VCaP (cell line): ENCODE measurements at regions not wholly inside any gene's neighbourhood (a gene's known extent, or its start where the extent isn't known, plus 50 kb on each side); places are given as distances from the start of the nearest gene placed in this dataset.

Experiments
- H3K27ac ChIP-seq: fragments of 450-650 bp; 2 replicates; pipeline ENCODE4 v1.5.1; 2017
- TF ChIP-seq, protein P1 (sequence below): fragments of 450-650 bp; conservative IDR thresholded peaks from 2 replicates; pipeline ENCODE4 v1.5.1; 2017; ENCODE audit warnings: mild to moderate bottlenecking, moderate library complexity

DNA sequence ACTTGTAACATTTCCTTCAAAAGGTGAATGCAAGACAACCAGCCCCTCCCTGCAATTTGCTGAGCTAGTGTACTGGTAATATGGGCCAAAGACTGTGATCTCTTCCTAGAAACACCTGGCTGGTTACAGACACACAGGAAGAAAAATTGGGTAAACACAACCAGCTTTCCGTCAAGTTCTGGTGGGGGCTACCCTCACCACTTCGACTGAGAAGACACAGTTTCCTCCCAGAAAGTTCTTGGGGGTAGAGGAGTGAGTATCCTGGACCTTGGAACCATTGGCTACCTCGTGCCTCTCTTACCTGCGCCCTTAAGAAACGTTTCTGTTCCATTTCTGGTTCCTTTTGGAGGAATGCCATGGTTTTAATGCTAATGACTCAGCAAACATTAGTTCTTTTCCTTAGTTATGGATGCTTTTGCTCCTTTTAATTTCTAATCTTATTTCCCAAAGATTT, 120.9 kb upstream of the DLX2 start:
- H3K27ac ChIP-seq = peak overlapping the region; percentile 39; the same call in 1 of the 2 replicates
- TF ChIP-seq, protein P1, sequence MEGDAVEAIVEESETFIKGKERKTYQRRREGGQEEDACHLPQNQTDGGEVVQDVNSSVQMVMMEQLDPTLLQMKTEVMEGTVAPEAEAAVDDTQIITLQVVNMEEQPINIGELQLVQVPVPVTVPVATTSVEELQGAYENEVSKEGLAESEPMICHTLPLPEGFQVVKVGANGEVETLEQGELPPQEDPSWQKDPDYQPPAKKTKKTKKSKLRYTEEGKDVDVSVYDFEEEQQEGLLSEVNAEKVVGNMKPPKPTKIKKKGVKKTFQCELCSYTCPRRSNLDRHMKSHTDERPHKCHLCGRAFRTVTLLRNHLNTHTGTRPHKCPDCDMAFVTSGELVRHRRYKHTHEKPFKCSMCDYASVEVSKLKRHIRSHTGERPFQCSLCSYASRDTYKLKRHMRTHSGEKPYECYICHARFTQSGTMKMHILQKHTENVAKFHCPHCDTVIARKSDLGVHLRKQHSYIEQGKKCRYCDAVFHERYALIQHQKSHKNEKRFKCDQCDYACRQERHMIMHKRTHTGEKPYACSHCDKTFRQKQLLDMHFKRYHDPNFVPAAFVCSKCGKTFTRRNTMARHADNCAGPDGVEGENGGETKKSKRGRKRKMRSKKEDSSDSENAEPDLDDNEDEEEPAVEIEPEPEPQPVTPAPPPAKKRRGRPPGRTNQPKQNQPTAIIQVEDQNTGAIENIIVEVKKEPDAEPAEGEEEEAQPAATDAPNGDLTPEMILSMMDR = no peak

DNA sequence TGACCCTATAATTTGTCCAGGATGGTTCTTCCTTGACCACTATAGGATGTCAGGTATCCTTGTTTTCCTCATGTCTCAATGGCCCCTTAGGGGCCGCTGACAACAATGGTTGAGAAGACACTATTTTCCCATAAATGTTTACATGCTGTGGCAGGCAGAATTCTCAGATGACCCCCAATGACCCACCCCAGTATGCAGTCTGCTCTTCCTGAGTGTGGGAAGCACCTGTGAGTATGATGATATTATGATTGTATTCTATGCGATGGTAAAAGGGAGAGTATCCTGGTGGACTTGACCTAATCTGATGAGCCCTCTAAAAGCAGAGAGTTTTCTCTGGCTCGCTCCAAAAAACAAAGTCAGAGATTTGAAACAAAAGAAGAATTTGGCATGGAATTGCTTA, 123.1 kb upstream of the DLX2 start:
- TF ChIP-seq, protein P1 = no peak
- no peak overlapping the region for H3K27ac ChIP-seq

DNA sequence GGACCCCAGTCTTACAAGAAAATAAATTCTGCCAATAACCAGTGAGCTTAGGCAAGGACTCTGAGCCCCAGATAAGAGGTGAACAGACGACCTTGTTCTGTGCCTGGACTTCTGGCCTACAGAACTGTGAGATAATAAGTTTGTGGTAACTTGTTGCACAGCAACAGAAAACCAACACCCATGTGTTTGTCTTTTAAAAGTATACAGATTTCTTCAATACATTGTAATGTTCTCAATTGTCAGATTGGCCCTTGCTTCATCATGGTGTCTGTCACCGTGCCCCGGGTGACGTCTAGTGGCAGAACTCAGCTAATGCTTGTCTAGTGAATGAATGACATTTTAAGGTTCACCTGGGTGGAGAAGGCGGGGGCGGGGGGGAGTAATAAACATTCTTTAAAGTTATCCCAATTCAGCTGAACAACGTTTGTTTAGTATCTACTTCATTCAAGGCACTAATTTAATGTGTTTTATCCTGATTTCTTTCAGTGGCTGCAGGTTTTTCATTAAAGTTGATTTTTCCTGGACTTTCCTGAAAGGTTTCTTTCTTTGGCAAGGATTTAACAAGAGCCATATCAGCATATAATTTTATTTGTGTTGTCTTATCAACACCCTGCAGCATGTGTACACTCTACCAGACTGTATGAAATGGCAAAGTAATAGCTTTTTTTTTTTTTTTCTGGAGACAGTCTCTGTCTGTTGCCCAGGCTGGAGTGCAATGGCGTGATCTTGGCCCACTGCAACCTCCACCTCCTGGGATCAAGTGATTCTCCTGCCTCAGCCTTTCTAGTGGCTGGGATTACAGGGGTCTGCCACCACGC, 123.8 kb upstream of the DLX2 start:
- TF ChIP-seq, protein P1 = no peak
- H3K27ac ChIP-seq = no peak overlapping the region

DNA sequence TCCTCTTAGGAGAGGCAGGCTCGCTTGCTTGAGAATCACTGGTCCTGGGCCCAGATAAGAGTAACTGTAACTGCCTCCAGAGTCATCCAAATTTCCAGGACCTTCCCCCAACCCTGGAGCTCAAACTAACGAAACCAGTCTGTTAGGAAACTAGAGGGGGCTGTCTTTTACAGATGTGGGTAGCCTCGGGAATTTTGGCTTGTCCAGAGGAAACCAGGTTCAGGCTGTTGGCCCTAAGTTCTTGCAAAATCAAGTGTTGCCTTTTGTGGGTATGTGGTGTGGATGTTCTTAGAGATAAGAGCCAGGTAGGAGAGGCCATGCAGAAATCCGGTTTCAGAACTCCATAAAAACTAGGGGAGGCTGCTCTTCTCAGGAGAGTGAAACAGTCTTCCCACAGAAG, 125.0 kb upstream of the DLX2 start:
- H3K27ac ChIP-seq = peak overlapping the region; percentile 14; the same call in 1 of the 2 replicates
- TF ChIP-seq, protein P1 = no peak

DNA sequence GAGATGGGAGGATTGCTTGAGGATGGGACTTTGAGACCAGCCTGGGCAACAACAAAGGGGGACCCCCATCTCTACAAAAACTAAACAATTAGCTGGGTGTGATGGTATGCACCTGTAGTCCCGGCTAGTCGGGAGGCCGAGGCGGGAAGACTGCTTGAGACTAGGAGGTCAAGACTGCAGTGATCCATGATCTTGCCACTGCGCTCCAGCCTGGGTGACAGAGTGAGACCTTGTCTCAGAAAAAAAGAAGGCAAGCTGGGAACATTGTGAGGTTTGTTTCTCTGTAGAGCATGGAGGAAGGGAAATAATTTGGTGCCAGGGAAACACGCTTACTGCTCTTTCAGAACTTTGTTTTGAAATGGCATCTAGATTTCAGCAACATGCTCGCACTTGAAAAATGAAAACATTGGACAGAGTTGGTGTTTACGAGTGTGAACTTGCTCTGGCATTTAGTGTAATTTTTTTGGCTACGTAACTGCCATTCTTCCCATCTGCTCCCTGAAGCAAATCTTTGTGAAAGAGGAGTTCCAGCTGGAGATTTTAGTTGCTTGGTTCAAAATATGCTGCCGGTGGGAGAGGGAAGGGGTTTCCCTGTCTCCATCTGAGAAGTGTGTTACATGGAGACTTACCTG, 125.6 kb upstream of the DLX2 start:
- H3K27ac ChIP-seq = peak overlapping the region; percentile 14; the same call in 1 of the 2 replicates
- TF ChIP-seq, protein P1 = no peak

DNA sequence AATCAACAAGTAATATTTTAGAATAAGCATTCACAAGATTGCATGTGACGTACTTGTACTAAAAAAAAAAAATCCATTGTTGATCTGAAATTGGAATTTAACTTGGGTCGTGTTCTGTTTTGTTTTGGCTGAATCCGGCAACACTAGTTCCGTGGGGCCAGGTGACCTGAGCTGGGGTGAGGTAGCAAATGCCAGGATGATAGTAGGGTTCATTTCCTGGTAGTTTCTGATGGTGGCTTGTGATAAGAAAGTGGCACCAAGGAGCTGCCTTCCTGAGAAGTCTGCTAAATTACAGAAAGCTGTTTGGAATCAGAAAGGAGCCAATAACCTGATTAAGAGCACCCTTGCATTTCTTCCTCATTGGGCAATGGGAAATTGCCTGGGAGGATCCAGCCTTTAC, 126.4 kb upstream of the DLX2 start:
- no peak overlapping the region for H3K27ac ChIP-seq
- TF ChIP-seq, protein P1 = no peak

DNA sequence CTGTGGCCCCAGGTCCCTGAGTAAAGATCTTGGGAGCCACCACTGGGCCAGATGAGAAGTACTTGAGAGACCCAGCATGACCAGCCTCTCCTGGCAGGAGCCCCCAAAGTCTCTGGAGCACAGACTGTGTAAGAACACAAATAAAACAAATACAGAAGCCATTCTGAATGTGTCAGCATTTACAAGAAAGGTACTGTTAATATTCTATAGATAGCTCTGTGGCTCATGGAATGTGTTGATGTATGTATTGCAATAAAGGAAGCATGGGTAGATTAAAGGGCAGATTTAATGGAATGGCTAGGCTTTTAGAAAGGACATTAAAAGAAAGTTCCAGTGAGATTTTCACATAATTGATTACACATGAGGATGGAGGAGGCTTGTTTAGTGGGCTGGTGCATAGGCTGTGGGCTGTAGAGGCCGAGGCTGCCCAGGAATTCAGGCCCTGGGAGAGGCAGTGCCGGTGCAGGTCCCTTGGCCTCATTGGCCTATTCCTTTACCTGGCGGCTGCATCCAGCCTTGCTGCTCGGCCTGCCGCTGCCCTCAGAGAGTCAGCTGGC, 127.7 kb upstream of the DLX2 start:
- TF ChIP-seq, protein P1 = no peak
- H3K27ac ChIP-seq = no peak overlapping the region
